Liver (tissue), 8 donors: ENCODE measurements at regions not wholly inside any gene's neighbourhood (a gene's known extent, or its start where the extent isn't known, plus 50 kb on each side); places are given as distances from the start of the nearest gene placed in this dataset.

ENCODE experiments used
- DNase-seq: peaks from one replicate; pipeline ENCODE4 v3.0.0-alpha.2; 2017; ENCODE audit warnings: low spot score
- H3K27ac ChIP-seq, 2 donors: one replicate each; pipeline ENCODE4 v1.7.0; 2013; ENCODE audit warnings: inconsistent platforms in 2 of 2, low read length in 2 of 2, control low read depth in 1 of 2, low read depth in 1 of 2, mild to moderate bottlenecking in 1 of 2
- H3K27me3 ChIP-seq, 4 donors: one replicate each; pipeline versions ENCODE4 v1.6.1 to v1.7.0; 2013; ENCODE audit warnings: low read length in 3 of 4, inconsistent platforms in 1 of 4, mild to moderate bottlenecking in 1 of 4, moderate library complexity in 1 of 4; ENCODE audit not compliant: control insufficient read depth in 4 of 4, insufficient read depth in 4 of 4
- H3K36me3 ChIP-seq, 4 donors: one replicate each; pipeline versions ENCODE4 v1.6.1 to v1.7.0; 2013; ENCODE audit warnings: low read length in 3 of 4, mild to moderate bottlenecking in 3 of 4, low read depth in 1 of 4, moderate library complexity in 1 of 4; ENCODE audit not compliant: control insufficient read depth in 4 of 4, insufficient read depth in 3 of 4
- H3K4me1 ChIP-seq, 4 donors: one replicate each; pipeline versions ENCODE4 v1.6.1 to v1.7.0; 2013; ENCODE audit warnings: low read length in 3 of 4, mild to moderate bottlenecking in 3 of 4, moderate library complexity in 1 of 4; ENCODE audit not compliant: control insufficient read depth in 4 of 4, insufficient read depth in 4 of 4
- H3K4me3 ChIP-seq, 3 donors: one replicate each; pipeline versions ENCODE4 v1.6.1 to v1.7.0; 2013; ENCODE audit warnings: low read length in 3 of 3, control low read depth in 1 of 3, low read depth in 1 of 3, mild to moderate bottlenecking in 1 of 3
- H3K9ac ChIP-seq, 2 donors: one replicate each; pipeline ENCODE4 v1.7.0; 2013; ENCODE audit warnings: low read length in 2 of 2, mild to moderate bottlenecking in 2 of 2, moderate library complexity in 2 of 2, control low read depth in 1 of 2, low read depth in 1 of 2
- H3K9me3 ChIP-seq, 4 donors: one replicate each; pipeline versions ENCODE4 v1.6.1 to v1.7.0; 2013; ENCODE audit warnings: low read length in 3 of 4; ENCODE audit not compliant: control insufficient read depth in 4 of 4
- EGR1 ChIP-seq, 2 donors: IDR thresholded peaks; 2 replicates each; pipeline ENCODE4 v1.6.1; 2016 to 2018; ENCODE audit warnings: antibody characterized with exemption in 2 of 2, low read depth in 2 of 2
- FOXA1 ChIP-seq: IDR thresholded peaks from 2 replicates; pipeline ENCODE4 v1.6.1; 2016; ENCODE audit warnings: antibody characterized with exemption
- FOXA2 ChIP-seq: IDR thresholded peaks from 2 replicates; pipeline ENCODE4 v1.6.1; 2016; ENCODE audit warnings: antibody characterized with exemption
- GABPA ChIP-seq, 2 donors: IDR thresholded peaks in 1 of 2; conservative IDR thresholded peaks in 1 of 2; 2 replicates each; pipeline ENCODE4 v1.6.1; 2016; ENCODE audit warnings: antibody characterized with exemption in 2 of 2, mild to moderate bottlenecking in 1 of 2, moderate library complexity in 1 of 2
- HNF4A ChIP-seq, 2 donors: conservative IDR thresholded peaks; 2 replicates each; pipeline ENCODE4 v1.6.1; 2016; ENCODE audit warnings: antibody characterized with exemption in 2 of 2, mild to moderate bottlenecking in 2 of 2
- HNF4G ChIP-seq: IDR thresholded peaks from 2 replicates; pipeline ENCODE4 v1.6.1; 2016; ENCODE audit warnings: antibody characterized with exemption
- NR2F2 ChIP-seq: IDR thresholded peaks from 2 replicates; pipeline ENCODE4 v1.6.1; 2016; ENCODE audit warnings: antibody characterized with exemption
- RAD21 ChIP-seq, 2 donors: IDR thresholded peaks; 2 replicates each; pipeline ENCODE4 v1.6.1; 2016; ENCODE audit warnings: antibody characterized with exemption in 2 of 2, mild to moderate bottlenecking in 2 of 2
- REST ChIP-seq: IDR thresholded peaks from 2 replicates; pipeline ENCODE4 v1.6.1; 2016; ENCODE audit warnings: antibody characterized with exemption, mild to moderate bottlenecking
- RXRA ChIP-seq, 2 donors: IDR thresholded peaks; 2 replicates each; pipeline ENCODE4 v1.6.1; 2017 to 2018; ENCODE audit warnings: antibody characterized with exemption in 2 of 2, mild to moderate bottlenecking in 1 of 2
- TAF1 ChIP-seq: conservative IDR thresholded peaks from 2 replicates; pipeline ENCODE4 v1.6.1; 2016; ENCODE audit warnings: antibody characterized with exemption, mild to moderate bottlenecking
- YY1 ChIP-seq: IDR thresholded peaks from 2 replicates; pipeline ENCODE4 v1.6.1; 2016; ENCODE audit warnings: antibody characterized with exemption, mild to moderate bottlenecking
- WGBS: extraction: QIAGEN DNeasy Blood & Tissue Kit; methylation state at CpG from one replicate; pipeline ENCODE4 v1.1.7; 2013; 5-methylcytosine and 5-hydroxymethylcytosine counted together
- TF ChIP-seq, protein P1 (sequence below): IDR thresholded peaks from 2 replicates; pipeline ENCODE4 v1.6.1; 2016; ENCODE audit warnings: antibody characterized with exemption
- TF ChIP-seq, protein P2 (sequence below): IDR thresholded peaks from 2 replicates; pipeline ENCODE4 v1.6.1; 2016; ENCODE audit warnings: antibody characterized with exemption
- TF ChIP-seq, protein P3 (sequence below): fragments of 150-350 bp; IDR thresholded peaks from 2 replicates; pipeline ENCODE4 v1.5.1; 2017; ENCODE audit warnings: improper control_type of control experiment, low read depth, low read length; ENCODE audit not compliant: missing input control
- donor health status: healthy.
- donor health status: healthy.
- donor health status: healthy.
- donor health status: healthy.
- donor health status: healthy.

GRCh38 chr10:131735577-131735976 is 165.2 kb upstream of the PPP2R2D start:
- Histone ChIP-seq H3K4me3 (no peak overlapping the region), H3K27me3 (no peaks in the 10 kb centered on the region), H3K9me3 (peaks cover 0 to 5% (median under 1%) of the 10 kb centered on the region in 4 donors), H3K27ac (no peak overlapping the region), H3K36me3 (no peaks in the 10 kb centered on the region), H3K4me1 (no peaks in the 10 kb centered on the region), H3K9ac (no peak overlapping the region)
- WGBS, result 86% methylated on average over 10 of the region's 10 CpGs
- TF ChIP-seq RAD21 (IDR thresholded peaks at IDR 0.05), result no peak
- no peak for TF ChIP-seq HNF4G
- no peak for TF ChIP-seq TAF1
- TF ChIP-seq HNF4A (conservative IDR thresholded peaks at IDR 0.05), result no peak
- TF ChIP-seq RXRA (IDR thresholded peaks at IDR 0.05), result no peak
- TF ChIP-seq FOXA2, result no peak
- no peak for TF ChIP-seq GABPA (IDR thresholded peaks at IDR 0.05 in 1 of 2, conservative IDR thresholded peaks at IDR 0.05 in 1 of 2)
- no peak for TF ChIP-seq NR2F2
- TF ChIP-seq, protein P1, sequence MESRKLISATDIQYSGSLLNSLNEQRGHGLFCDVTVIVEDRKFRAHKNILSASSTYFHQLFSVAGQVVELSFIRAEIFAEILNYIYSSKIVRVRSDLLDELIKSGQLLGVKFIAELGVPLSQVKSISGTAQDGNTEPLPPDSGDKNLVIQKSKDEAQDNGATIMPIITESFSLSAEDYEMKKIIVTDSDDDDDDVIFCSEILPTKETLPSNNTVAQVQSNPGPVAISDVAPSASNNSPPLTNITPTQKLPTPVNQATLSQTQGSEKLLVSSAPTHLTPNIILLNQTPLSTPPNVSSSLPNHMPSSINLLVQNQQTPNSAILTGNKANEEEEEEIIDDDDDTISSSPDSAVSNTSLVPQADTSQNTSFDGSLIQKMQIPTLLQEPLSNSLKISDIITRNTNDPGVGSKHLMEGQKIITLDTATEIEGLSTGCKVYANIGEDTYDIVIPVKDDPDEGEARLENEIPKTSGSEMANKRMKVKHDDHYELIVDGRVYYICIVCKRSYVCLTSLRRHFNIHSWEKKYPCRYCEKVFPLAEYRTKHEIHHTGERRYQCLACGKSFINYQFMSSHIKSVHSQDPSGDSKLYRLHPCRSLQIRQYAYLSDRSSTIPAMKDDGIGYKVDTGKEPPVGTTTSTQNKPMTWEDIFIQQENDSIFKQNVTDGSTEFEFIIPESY, result no peak
- TF ChIP-seq, protein P2, sequence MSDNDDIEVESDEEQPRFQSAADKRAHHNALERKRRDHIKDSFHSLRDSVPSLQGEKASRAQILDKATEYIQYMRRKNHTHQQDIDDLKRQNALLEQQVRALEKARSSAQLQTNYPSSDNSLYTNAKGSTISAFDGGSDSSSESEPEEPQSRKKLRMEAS, result no peak
- TF ChIP-seq, protein P3, sequence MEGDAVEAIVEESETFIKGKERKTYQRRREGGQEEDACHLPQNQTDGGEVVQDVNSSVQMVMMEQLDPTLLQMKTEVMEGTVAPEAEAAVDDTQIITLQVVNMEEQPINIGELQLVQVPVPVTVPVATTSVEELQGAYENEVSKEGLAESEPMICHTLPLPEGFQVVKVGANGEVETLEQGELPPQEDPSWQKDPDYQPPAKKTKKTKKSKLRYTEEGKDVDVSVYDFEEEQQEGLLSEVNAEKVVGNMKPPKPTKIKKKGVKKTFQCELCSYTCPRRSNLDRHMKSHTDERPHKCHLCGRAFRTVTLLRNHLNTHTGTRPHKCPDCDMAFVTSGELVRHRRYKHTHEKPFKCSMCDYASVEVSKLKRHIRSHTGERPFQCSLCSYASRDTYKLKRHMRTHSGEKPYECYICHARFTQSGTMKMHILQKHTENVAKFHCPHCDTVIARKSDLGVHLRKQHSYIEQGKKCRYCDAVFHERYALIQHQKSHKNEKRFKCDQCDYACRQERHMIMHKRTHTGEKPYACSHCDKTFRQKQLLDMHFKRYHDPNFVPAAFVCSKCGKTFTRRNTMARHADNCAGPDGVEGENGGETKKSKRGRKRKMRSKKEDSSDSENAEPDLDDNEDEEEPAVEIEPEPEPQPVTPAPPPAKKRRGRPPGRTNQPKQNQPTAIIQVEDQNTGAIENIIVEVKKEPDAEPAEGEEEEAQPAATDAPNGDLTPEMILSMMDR, result no peak
- no peak for TF ChIP-seq REST
- no peak for TF ChIP-seq EGR1 (IDR thresholded peaks at IDR 0.05; ENCODE audit: low read depth in 2 of 2)
- no peak for DNase-seq

DNA sequence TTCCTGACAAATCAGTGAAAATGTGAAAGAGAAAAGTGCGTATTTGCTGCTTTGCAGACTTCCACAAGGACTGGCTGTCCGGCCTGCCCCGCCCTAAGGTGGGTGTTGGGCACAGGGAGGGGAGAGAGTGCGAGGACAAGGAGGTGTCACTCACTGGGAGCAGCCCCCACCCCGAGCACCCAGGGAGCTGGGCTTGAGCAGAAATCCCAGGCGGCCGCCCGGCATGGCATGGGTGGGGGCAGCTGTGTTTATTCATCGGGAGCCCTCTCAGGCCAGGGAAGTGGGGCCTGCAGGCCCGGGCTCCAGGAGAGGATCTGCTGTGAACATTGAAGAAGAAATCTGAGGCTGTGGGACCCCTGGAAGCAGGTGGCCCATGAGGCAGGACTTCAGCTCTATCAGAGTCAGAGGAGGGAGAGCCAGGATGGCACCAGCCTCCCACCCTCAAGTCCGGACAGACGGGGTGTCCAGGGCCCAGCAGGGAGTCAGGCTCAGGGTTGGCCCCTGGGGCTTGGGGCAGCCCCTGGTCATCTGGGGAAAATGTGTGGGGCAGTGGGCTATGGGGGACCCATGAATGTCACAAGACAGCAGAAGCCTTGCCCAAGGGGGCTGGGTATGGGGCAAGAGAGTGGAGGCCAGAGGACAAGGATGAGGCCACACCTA is 164.4 kb upstream of the PPP2R2D start:
- Histone ChIP-seq H3K4me3 (no peak overlapping the region), H3K36me3 (no peaks in the 10 kb centered on the region), H3K9ac (no peak overlapping the region), H3K9me3 (peaks cover 0 to 5% (median under 1%) of the 10 kb centered on the region in 4 donors), H3K27ac (no peak overlapping the region), H3K27me3 (no peaks in the 10 kb centered on the region), H3K4me1 (no peaks in the 10 kb centered on the region)
- TF ChIP-seq GABPA (IDR thresholded peaks at IDR 0.05 in 1 of 2, conservative IDR thresholded peaks at IDR 0.05 in 1 of 2), result no peak
- TF ChIP-seq FOXA2, result no peak
- TF ChIP-seq FOXA1, result no peak
- no peak for TF ChIP-seq YY1
- TF ChIP-seq TAF1, result no peak
- TF ChIP-seq, protein P2, result no peak
- TF ChIP-seq, protein P1, result no peak
- no peak for TF ChIP-seq HNF4A (conservative IDR thresholded peaks at IDR 0.05)
- no peak for TF ChIP-seq RXRA (IDR thresholded peaks at IDR 0.05)
- DNase-seq, result peak; percentile 24
- WGBS, result 91% methylated on average over 12 of the region's 12 CpGs
